ENCODE measurements at regions not wholly inside any gene's neighbourhood (a gene's known extent, or its start where the extent isn't known, plus 50 kb on each side); places are given as distances from the start of the nearest gene placed in this dataset.

GRCh38 chr5:38752012-38752536, 93.7 kb upstream of the OSMR start:
- H3K27me3 ChIP-seq, result no peaks in the 10 kb centered on the region
- no peaks in the 10 kb centered on the region for H3K4me1 ChIP-seq
- no peaks in the 10 kb centered on the region for H3K36me3 ChIP-seq
- TF ChIP-seq CTCF (IDR thresholded peaks at IDR 0.05) (no peak), POLR2AphosphoS5 (IDR thresholded peaks at IDR 0.05) (no peak), POLR2A (IDR thresholded peaks at IDR 0.05) (no peak)
- no peak overlapping the region for H3K4me3 ChIP-seq
- no peak overlapping the region for H3K27ac ChIP-seq
- intact Hi-C loops (cut with DNase I; ENCODE audit: low total_unique reads), result no loop called here
- H3K9me3 ChIP-seq, result no peaks in the 10 kb centered on the region
- no peak for DNase-seq (ENCODE audit: low spot score in 2 of 2)

- Histone ChIP-seq H3K27ac (no peak overlapping the region), H3K36me3 (no peaks in the 10 kb centered on the region), H3K9me3 (no peaks in the 10 kb centered on the region), H3K4me1 (peaks cover 0 to 5% of the 10 kb centered on the region in 2 donors), H3K27me3 (no peaks in the 10 kb centered on the region), H3K4me3 (no peak overlapping the region)
- intact Hi-C loops (cut with DNase I; ENCODE audit: low total_unique reads), result no loop called here
- DNase-seq (ENCODE audit: low spot score in 2 of 2), result no peak
- TF ChIP-seq POLR2AphosphoS5 (IDR thresholded peaks at IDR 0.05) (no peak), POLR2A (IDR thresholded peaks at IDR 0.05) (no peak), CTCF (IDR thresholded peaks at IDR 0.05) (no peak)
Observed at GRCh38 chr5:38752622-38753021, 93.2 kb upstream of the OSMR start.

- H3K27me3 ChIP-seq, result no peaks in the 10 kb centered on the region
- no peak overlapping the region for H3K4me3 ChIP-seq
- H3K27ac ChIP-seq, result no peak overlapping the region
- H3K9me3 ChIP-seq, result no peaks in the 10 kb centered on the region
- TF ChIP-seq POLR2A (IDR thresholded peaks at IDR 0.05) (no peak), POLR2AphosphoS5 (IDR thresholded peaks at IDR 0.05) (no peak), CTCF (IDR thresholded peaks at IDR 0.05) (no peak)
- intact Hi-C loops (cut with DNase I; ENCODE audit: low total_unique reads), result no loop called here
- H3K36me3 ChIP-seq, result no peaks in the 10 kb centered on the region
- peaks cover 0 to 8% of the 10 kb centered on the region in 2 donors for H3K4me1 ChIP-seq
- DNase-seq (ENCODE audit: low spot score in 2 of 2), result no peak
Observed at GRCh38 chr5:38753141-38753540, 92.7 kb upstream of the OSMR start.

- H3K36me3 ChIP-seq, result no peaks in the 10 kb centered on the region
- H3K27ac ChIP-seq, result no peak overlapping the region
- H3K27me3 ChIP-seq, result no peaks in the 10 kb centered on the region
- no peak for DNase-seq (ENCODE audit: low spot score in 2 of 2)
- TF ChIP-seq POLR2AphosphoS5 (IDR thresholded peaks at IDR 0.05) (no peak), CTCF (IDR thresholded peaks at IDR 0.05) (no peak), POLR2A (IDR thresholded peaks at IDR 0.05) (no peak)
- H3K4me1 ChIP-seq, result peaks cover 0 to 8% of the 10 kb centered on the region in 2 donors
- no peaks in the 10 kb centered on the region for H3K9me3 ChIP-seq
- intact Hi-C loops (cut with DNase I; ENCODE audit: low total_unique reads), result no loop called here
- no peak overlapping the region for H3K4me3 ChIP-seq
Observed at GRCh38 chr5:38753776-38754175, 92.0 kb upstream of the OSMR start.

- no peaks in the 10 kb centered on the region for H3K27me3 ChIP-seq
- H3K4me3 ChIP-seq, result no peak overlapping the region
- no peaks in the 10 kb centered on the region for H3K36me3 ChIP-seq
- DNase-seq (ENCODE audit: low spot score in 2 of 2), result no peak
- intact Hi-C loops (cut with DNase I; ENCODE audit: low total_unique reads), result no loop called here
- no peak overlapping the region for H3K27ac ChIP-seq
- no peaks in the 10 kb centered on the region for H3K9me3 ChIP-seq
- H3K4me1 ChIP-seq, result peaks cover 0 to 8% of the 10 kb centered on the region in 2 donors
- TF ChIP-seq POLR2A (IDR thresholded peaks at IDR 0.05), result no peak
- TF ChIP-seq POLR2AphosphoS5 (IDR thresholded peaks at IDR 0.05), result no peak
- TF ChIP-seq CTCF (IDR thresholded peaks at IDR 0.05), result no peak
Observed at GRCh38 chr5:38755181-38755580, 90.6 kb upstream of the OSMR start.

All from breast epithelium (tissue), 4 donors.